Epithelial cell of esophagus (primary cell): ENCODE measurements at regions not wholly inside any gene's neighbourhood (a gene's known extent, or its start where the extent isn't known, plus 50 kb on each side); places are given as distances from the start of the nearest gene placed in this dataset.

Experiments used
- DNase-seq: peaks from one replicate; pipeline ENCODE4 v3.0.0; 2010; ENCODE audit warnings: low read depth
- H3K4me3 ChIP-seq: 2 replicates; pipeline ENCODE4 v1.5.1; 2011; ENCODE audit warnings: mild to moderate bottlenecking, low read length, control low read depth
- CTCF ChIP-seq: IDR thresholded peaks from 2 replicates; pipeline ENCODE4 v1.5.1; 2011; ENCODE audit warnings: low read depth, mild to moderate bottlenecking, low read length, control low read depth, inconsistent platforms; ENCODE audit not compliant: insufficient read depth; ENCODE audit errors: missing control alignments

DNA sequence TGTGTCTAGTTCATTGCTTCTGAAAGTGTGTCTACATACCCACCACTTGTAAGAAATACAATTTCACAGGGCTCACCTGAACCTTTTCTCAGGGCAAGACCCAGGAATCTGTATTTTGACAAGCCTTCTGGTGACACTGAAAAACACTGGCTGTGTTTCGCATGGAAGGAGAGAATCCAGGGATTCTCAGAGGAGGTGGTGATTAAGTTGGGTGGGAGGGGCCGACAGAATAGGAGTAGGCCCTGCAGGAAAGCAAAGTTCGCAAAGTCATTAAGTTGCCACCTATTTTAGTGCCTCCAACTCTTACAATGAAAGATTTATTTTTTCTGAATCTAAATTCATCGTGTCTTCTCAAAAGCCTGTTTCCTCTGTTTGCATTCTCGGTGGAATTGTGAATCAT is 186.8 kb downstream of the FAT3 start:
- DNase-seq, result no peak
- H3K4me3 ChIP-seq, result no peak overlapping the region
- no peak for TF ChIP-seq CTCF

DNA sequence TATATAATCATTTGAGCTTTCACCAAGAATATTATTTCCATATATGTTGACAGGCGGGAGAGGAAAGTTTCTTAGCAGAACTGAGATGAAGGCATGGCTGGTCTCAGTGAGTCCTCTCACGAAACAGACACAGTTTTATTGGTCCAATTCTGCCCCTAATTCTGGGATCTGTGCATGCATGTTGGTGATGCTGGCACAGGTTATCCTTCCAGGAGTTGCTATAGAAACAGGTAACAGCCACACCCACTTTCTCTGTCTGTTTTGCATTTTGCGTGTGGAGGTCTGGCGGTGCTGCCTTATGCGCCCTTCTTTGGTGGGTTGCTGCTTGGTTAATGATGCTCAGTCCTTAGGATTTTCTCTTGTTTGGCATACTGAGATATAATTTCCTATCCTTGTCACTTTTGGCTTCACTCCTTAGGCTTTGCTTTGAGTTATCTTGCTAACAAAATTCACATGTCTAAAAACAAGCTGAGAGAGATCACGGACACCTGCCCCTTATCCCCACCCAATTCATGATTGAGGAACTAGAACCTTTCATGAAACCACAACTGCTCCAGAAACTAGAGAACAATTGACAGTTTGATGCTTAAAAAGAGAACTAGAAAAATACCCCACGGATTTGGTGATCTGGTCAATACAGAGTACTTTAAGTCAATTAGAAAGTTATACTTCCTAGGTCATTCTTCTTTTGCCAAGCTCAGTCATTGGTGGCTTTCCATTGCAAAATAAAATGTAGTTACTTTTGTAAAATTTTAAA is 189.3 kb downstream of the FAT3 start:
- DNase-seq, result no peak
- H3K4me3 ChIP-seq, result no peak overlapping the region
- TF ChIP-seq CTCF, result no peak

DNA sequence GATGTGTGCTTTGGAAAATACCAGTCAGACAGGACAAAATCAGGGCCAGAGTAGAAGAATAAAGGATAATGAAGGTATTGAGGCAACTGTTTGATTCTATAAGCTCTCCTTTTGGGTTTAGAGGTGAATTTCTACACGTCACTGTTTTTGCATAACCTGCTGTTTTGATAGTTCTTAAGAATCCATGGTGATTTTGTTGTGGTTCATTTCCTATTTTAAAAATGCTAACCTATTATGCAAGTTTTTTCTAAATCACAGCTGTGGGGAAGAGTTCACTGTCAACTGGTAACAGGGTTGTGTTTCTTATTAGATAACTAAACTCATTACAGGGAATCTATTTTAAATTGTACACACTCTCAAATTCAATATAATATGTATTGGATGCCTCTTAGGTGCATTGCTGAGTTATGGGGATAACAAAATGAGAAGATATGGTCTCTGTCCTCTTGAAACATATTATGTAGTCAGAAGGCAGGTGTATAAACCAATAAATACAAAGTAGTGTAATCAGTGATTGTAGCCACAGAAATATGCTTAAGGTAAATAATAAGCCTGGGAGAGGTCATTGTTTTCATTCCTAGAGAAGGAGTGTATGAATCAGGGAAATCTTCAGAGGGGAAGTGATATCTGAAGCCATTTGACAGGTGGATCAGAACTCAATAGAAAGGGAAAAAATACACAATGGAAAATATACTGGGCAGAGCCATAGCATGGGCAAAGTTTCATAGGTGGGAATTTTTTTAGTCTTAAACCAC is 192.5 kb downstream of the FAT3 start:
- H3K4me3 ChIP-seq, result no peak overlapping the region
- DNase-seq, result no peak
- no peak for TF ChIP-seq CTCF

DNA sequence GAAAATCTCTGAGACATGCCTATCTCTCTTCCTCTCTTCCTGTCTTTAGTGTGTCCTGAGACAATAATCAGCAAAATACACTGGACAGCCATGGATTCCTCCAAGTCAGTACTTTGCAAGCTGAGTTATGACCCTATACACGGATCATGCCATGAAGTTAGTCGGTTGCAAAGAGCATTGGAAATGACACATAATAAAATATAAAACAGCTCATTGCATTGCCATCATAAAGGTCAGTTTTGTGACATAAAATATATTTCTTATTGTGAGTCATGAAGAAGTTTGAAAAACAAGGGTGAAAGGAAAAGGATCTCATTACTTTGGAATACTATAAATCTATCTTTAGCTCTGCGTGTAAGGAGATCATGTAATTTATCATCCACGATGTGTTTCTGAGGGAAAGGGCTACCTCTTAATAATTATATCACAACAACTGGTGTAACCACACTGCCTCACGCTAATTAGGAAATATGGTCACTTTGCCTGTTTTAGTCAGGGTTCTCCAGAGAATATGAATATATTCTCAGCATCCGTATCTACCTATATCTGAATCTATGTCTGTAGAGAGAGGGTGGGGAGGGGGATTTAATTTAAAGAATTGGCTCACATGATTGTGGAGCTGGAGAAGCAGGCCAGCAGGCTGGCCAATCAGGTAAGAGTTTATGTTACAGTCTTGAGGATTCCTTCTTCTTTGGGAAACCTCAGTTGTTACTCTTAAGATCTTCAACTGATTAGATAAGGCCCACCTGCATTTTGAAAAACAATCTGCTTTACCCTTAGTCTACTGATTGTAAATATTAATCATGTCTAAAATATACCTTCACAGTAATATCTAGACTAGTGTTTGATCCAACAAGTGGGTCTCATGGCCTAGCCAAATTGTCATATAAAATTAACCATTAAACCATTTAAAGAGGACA is 198.8 kb downstream of the FAT3 start:
- no peak for DNase-seq

DNA sequence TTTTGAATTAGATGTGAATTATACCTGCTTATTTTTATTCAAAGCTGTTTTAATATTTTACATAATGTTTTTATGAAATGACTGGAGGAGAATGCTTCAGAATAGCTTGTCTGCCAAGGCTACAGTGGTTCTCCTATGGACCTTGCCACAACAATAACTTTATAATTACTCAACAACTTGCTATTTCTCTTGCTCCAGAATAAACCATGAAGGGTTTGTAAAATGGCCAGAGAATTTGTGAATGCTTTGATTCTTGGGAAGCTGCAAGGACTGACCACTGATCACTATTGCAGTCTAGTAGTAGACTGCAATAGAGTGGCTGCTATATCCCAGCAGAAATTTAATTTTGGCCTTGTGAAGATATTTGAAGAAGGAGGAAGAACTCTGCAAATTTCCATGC is 199.7 kb downstream of the FAT3 start:
- no peak overlapping the region for H3K4me3 ChIP-seq
- no peak for DNase-seq
- no peak for TF ChIP-seq CTCF

More for the DNA sequence above, 198.8 kb downstream of the FAT3 start:
- H3K4me3 ChIP-seq, result no peak overlapping the region
- no peak for TF ChIP-seq CTCF

DNA sequence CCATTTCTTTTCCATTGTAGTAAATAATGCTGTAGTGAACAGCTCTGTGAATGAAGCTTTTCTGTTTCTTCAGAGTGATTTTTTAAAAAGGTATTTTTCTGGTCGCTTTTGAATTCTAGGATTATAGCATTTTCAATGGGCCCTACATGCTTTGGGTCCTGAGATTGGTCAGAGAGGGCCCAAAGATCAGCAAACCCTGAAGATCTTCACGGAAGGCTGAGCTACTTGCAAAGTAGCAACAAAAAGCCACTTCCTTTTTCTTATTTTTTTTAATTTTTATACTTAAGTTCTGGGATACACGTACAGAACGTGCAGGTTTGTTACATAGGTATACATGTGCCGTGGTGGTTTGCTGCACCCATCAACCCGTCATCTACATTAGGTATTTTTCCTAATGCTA is 200.5 kb downstream of the FAT3 start:
- TF ChIP-seq CTCF, result no peak
- DNase-seq, result no peak
- no peak overlapping the region for H3K4me3 ChIP-seq
